Left lung (tissue), 4 donors: ENCODE measurements at regions not wholly inside any gene's neighbourhood (a gene's known extent, or its start where the extent isn't known, plus 50 kb on each side); places are given as distances from the start of the nearest gene placed in this dataset.

ENCODE experiments used
- ATAC-seq: fragments of 200-7000 bp; cut with Tn5 transposase; one replicate; pipeline ENCODE4 v1.9.1; 2020; ENCODE audit warnings: moderate library complexity
- DNase-seq, 4 donors: peaks; one replicate each; pipeline ENCODE4 v3.0.0-alpha.2; 2013 to 2020
- H3K27ac ChIP-seq, 2 donors: fragments of 200-600 bp; sonication (generic) in 1 of 2; one replicate each; pipeline versions ENCODE4 v1.5.0 to v1.8.0; 2020 to 2021
- H3K27me3 ChIP-seq, 2 donors: fragments of 200-600 bp; sonication (generic) in 1 of 2; one replicate each; pipeline versions ENCODE4 v1.5.0 to v1.8.0; 2020 to 2021
- H3K36me3 ChIP-seq, 2 donors: fragments of 200-600 bp; sonication (generic) in 1 of 2; one replicate each; pipeline versions ENCODE4 v1.5.0 to v1.8.0; 2020 to 2021
- H3K4me1 ChIP-seq, 2 donors: fragments of 200-600 bp; one replicate each; pipeline ENCODE4 v1.8.0; 2021
- H3K4me3 ChIP-seq, 2 donors: fragments of 200-600 bp; sonication (generic) in 1 of 2; one replicate each; pipeline versions ENCODE4 v1.5.0 to v1.8.0; 2020 to 2021; ENCODE audit warnings: mild to moderate bottlenecking in 1 of 2
- H3K9me3 ChIP-seq, 2 donors: fragments of 200-600 bp; sonication (generic) in 1 of 2; one replicate each; pipeline versions ENCODE4 v1.5.0 to v1.8.0; 2020 to 2021
- intact Hi-C, 2 donors: fragments of 100-400 bp; cut with DNase I; formaldehyde crosslinking; loops; one replicate each; pipeline versions ENCODE4 v1.11.2 to v1.14.2; 2022
- TF ChIP-seq, protein P1 (sequence below), 2 donors: fragments of 200-600 bp; sonication (generic) in 1 of 2; IDR thresholded peaks; one replicate each; pipeline versions ENCODE4 v1.5.0 to v1.8.0; 2021; ENCODE audit warnings: antibody characterized with exemption in 2 of 2
- donor health status: DM: no; HTN: yes; CAD: no.
- donor health status: DM: no; HTN: no; CAD: no.

GRCh38 chr13:106098778-106099177 lies 436.7 kb downstream of the EFNB2 start:
- H3K27me3 ChIP-seq: no peaks in the 10 kb centered on the region
- intact Hi-C loops: no loop called here
- H3K27ac ChIP-seq: no peak overlapping the region
- TF ChIP-seq, protein P1, sequence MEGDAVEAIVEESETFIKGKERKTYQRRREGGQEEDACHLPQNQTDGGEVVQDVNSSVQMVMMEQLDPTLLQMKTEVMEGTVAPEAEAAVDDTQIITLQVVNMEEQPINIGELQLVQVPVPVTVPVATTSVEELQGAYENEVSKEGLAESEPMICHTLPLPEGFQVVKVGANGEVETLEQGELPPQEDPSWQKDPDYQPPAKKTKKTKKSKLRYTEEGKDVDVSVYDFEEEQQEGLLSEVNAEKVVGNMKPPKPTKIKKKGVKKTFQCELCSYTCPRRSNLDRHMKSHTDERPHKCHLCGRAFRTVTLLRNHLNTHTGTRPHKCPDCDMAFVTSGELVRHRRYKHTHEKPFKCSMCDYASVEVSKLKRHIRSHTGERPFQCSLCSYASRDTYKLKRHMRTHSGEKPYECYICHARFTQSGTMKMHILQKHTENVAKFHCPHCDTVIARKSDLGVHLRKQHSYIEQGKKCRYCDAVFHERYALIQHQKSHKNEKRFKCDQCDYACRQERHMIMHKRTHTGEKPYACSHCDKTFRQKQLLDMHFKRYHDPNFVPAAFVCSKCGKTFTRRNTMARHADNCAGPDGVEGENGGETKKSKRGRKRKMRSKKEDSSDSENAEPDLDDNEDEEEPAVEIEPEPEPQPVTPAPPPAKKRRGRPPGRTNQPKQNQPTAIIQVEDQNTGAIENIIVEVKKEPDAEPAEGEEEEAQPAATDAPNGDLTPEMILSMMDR (IDR thresholded peaks at IDR 0.05): no peak
- no peaks in the 10 kb centered on the region for H3K4me1 ChIP-seq
- ATAC-seq (no peak), DNase-seq (no peak)
- no peaks in the 10 kb centered on the region for H3K9me3 ChIP-seq
- H3K4me3 ChIP-seq: no peak overlapping the region
- H3K36me3 ChIP-seq: no peaks in the 10 kb centered on the region

DNA sequence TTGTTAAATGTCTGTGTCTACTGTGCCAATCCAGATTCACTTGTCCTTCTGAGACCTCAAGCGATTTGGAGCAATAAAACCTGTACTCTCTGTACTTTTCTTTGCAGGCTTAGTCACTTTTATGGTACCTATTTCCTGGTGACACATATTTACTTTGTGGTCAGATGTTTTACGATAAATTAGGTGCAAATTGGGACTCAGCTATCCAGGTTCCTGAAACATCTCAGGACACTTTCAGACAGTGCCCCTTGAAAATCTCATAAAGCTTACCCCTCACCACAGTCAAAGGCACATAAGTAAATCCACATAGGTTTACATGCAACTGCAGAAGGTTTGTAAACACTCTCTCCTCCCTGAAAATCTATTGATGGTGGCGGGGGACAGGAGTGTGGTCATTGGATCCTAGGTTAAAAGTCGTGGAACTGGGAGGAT lies 438.8 kb downstream of the EFNB2 start:
- no peak for DNase-seq
- ATAC-seq: no peak
- no peaks in the 10 kb centered on the region for H3K9me3 ChIP-seq
- no peak overlapping the region for H3K27ac ChIP-seq
- H3K27me3 ChIP-seq: no peaks in the 10 kb centered on the region
- no peak overlapping the region for H3K4me3 ChIP-seq
- TF ChIP-seq, protein P1 (IDR thresholded peaks at IDR 0.05): no peak
- no peaks in the 10 kb centered on the region for H3K4me1 ChIP-seq
- intact Hi-C loops: no loop called here
- H3K36me3 ChIP-seq: no peaks in the 10 kb centered on the region

- no peaks in the 10 kb centered on the region for H3K36me3 ChIP-seq
- H3K4me1 ChIP-seq: no peaks in the 10 kb centered on the region
- no peak overlapping the region for H3K4me3 ChIP-seq
- H3K9me3 ChIP-seq: no peaks in the 10 kb centered on the region
- ATAC-seq: no peak
- intact Hi-C loops: no loop called here
- H3K27ac ChIP-seq: no peak overlapping the region
- no peak for DNase-seq
- no peaks in the 10 kb centered on the region for H3K27me3 ChIP-seq
- TF ChIP-seq, protein P1 (IDR thresholded peaks at IDR 0.05): no peak
Measured at GRCh38 chr13:106095919-106096318, 439.5 kb downstream of the EFNB2 start.

- TF ChIP-seq, protein P1 (IDR thresholded peaks at IDR 0.05): no peak
- H3K9me3 ChIP-seq: no peaks in the 10 kb centered on the region
Measured at GRCh38 chr13:106095406-106095805, 440.1 kb downstream of the EFNB2 start.

GRCh38 chr13:106090001-106090400 lies 445.5 kb downstream of the EFNB2 start:
- ATAC-seq: no peak
- Histone ChIP-seq H3K9me3 (no peaks in the 10 kb centered on the region), H3K36me3 (no peaks in the 10 kb centered on the region), H3K4me3 (no peak overlapping the region), H3K4me1 (no peaks in the 10 kb centered on the region), H3K27ac (no peak overlapping the region), H3K27me3 (no peaks in the 10 kb centered on the region)
- no peak for DNase-seq
- intact Hi-C loops: no loop called here
- TF ChIP-seq, protein P1 (IDR thresholded peaks at IDR 0.05): no peak

More at GRCh38 chr13:106095406-106095805, 440.1 kb downstream of the EFNB2 start:
- DNase-seq: no peak
- H3K36me3 ChIP-seq: no peaks in the 10 kb centered on the region
- H3K4me3 ChIP-seq: no peak overlapping the region
- intact Hi-C loops: no loop called here
- no peak overlapping the region for H3K27ac ChIP-seq
- H3K27me3 ChIP-seq: no peaks in the 10 kb centered on the region
- no peak for ATAC-seq
- H3K4me1 ChIP-seq: no peaks in the 10 kb centered on the region
